ENCODE measurements at regions not wholly inside any gene's neighbourhood (a gene's known extent, or its start where the extent isn't known, plus 50 kb on each side); places are given as distances from the start of the nearest gene placed in this dataset.

GRCh38 chr2:216281316-216281715 lies 91.0 kb downstream of the MARCHF4 start:
- no peaks in the 10 kb centered on the region for H3F3A ChIP-seq (ENCODE audit: low read depth)
- H3K36me3 ChIP-seq (ENCODE audit: insufficient read depth, low read length), result no peaks in the 10 kb centered on the region
- TF ChIP-seq EZH2phosphoT487 (IDR thresholded peaks at IDR 0.05; ENCODE audit: borderline replicate concordance) (no peak), CTCF (conservative IDR thresholded peaks at IDR 0.05; ENCODE audit: low read length) (no peak)
- H3K4me2 ChIP-seq (ENCODE audit: low read depth, low read length, poor library complexity, severe bottlenecking), result no peak overlapping the region
- H3K27me3 ChIP-seq (ENCODE audit: insufficient read depth, low read length, poor library complexity, severe bottlenecking), result no peaks in the 10 kb centered on the region
- H3K79me2 ChIP-seq (ENCODE audit: insufficient read depth, low read length), result no peaks in the 10 kb centered on the region
- H3K9me2 ChIP-seq (replicated peaks; ENCODE audit: low read depth, low read length), result no peaks in the 10 kb centered on the region
- peaks cover 46% of the 10 kb centered on the region for H3K4me1 ChIP-seq (ENCODE audit: insufficient read depth, low read length, poor library complexity, severe bottlenecking)
- no peaks in the 10 kb centered on the region for H4K20me1 ChIP-seq (ENCODE audit: insufficient read depth, low read length, poor library complexity, severe bottlenecking)
- H3K9ac ChIP-seq (ENCODE audit: low read depth, low read length, poor library complexity, severe bottlenecking), result peak overlapping the region; percentile 15
- H3K4me3 ChIP-seq (ENCODE audit: low read length, poor library complexity, severe bottlenecking), result no peak overlapping the region
- 0 out of 2 replicates have a peak overlapping the region, but pooled peaks have one; percentile 5 for H2AFZ ChIP-seq (ENCODE audit: low read length)
- H3K9me3 ChIP-seq (ENCODE audit: insufficient read depth, low read depth, low read length), result no peaks in the 10 kb centered on the region

GRCh38 chr2:216279459-216279858 lies 92.8 kb downstream of the MARCHF4 start:
- Histone ChIP-seq H3K9ac (ENCODE audit: low read depth, low read length, poor library complexity, severe bottlenecking) (no peak overlapping the region), H3F3A (ENCODE audit: low read depth) (no peaks in the 10 kb centered on the region), H3K9me3 (ENCODE audit: insufficient read depth, low read depth, low read length) (no peaks in the 10 kb centered on the region), H4K20me1 (ENCODE audit: insufficient read depth, low read length, poor library complexity, severe bottlenecking) (no peaks in the 10 kb centered on the region), H3K27me3 (ENCODE audit: insufficient read depth, low read length, poor library complexity, severe bottlenecking) (no peaks in the 10 kb centered on the region), H3K4me2 (ENCODE audit: low read depth, low read length, poor library complexity, severe bottlenecking) (no peak overlapping the region), H3K79me2 (ENCODE audit: insufficient read depth, low read length) (no peaks in the 10 kb centered on the region), H3K4me1 (ENCODE audit: insufficient read depth, low read length, poor library complexity, severe bottlenecking) (peaks cover 42% of the 10 kb centered on the region), H3K9me2 (replicated peaks; ENCODE audit: low read depth, low read length) (no peaks in the 10 kb centered on the region), H3K4me3 (ENCODE audit: low read length, poor library complexity, severe bottlenecking) (no peak overlapping the region), H3K36me3 (ENCODE audit: insufficient read depth, low read length) (no peaks in the 10 kb centered on the region), H2AFZ (ENCODE audit: low read length) (no peak overlapping the region)
- no peak for TF ChIP-seq CTCF (conservative IDR thresholded peaks at IDR 0.05; ENCODE audit: low read length)
- TF ChIP-seq EZH2phosphoT487 (IDR thresholded peaks at IDR 0.05; ENCODE audit: borderline replicate concordance), result no peak

- Histone ChIP-seq H3K4me3 (ENCODE audit: low read length, poor library complexity, severe bottlenecking) (no peak overlapping the region), H2AFZ (ENCODE audit: low read length) (no peak overlapping the region), H3K4me2 (ENCODE audit: low read depth, low read length, poor library complexity, severe bottlenecking) (no peak overlapping the region), H3K4me1 (ENCODE audit: insufficient read depth, low read length, poor library complexity, severe bottlenecking) (peaks cover 42% of the 10 kb centered on the region), H3K9ac (ENCODE audit: low read depth, low read length, poor library complexity, severe bottlenecking) (no peak overlapping the region), H3K9me3 (ENCODE audit: insufficient read depth, low read depth, low read length) (no peaks in the 10 kb centered on the region), H3K9me2 (replicated peaks; ENCODE audit: low read depth, low read length) (no peaks in the 10 kb centered on the region), H3K36me3 (ENCODE audit: insufficient read depth, low read length) (no peaks in the 10 kb centered on the region), H4K20me1 (ENCODE audit: insufficient read depth, low read length, poor library complexity, severe bottlenecking) (no peaks in the 10 kb centered on the region), H3K27me3 (ENCODE audit: insufficient read depth, low read length, poor library complexity, severe bottlenecking) (no peaks in the 10 kb centered on the region), H3F3A (ENCODE audit: low read depth) (no peaks in the 10 kb centered on the region), H3K79me2 (ENCODE audit: insufficient read depth, low read length) (no peaks in the 10 kb centered on the region)
- TF ChIP-seq CTCF (conservative IDR thresholded peaks at IDR 0.05; ENCODE audit: low read length) (no peak), EZH2phosphoT487 (IDR thresholded peaks at IDR 0.05; ENCODE audit: borderline replicate concordance) (no peak)
Observed at GRCh38 chr2:216279031-216279430, 93.3 kb downstream of the MARCHF4 start.

All from Loucy (cell line).